ENCODE measurements at regions not wholly inside any gene's neighbourhood (a gene's known extent, or its start where the extent isn't known, plus 50 kb on each side); places are given as distances from the start of the nearest gene placed in this dataset.

- TF ChIP-seq MGA (IDR thresholded peaks at IDR 0.05) (no peak), POLR2AphosphoS2 (IDR thresholded peaks at IDR 0.05; ENCODE audit: low read length) (no peak), RFX1 (IDR thresholded peaks at IDR 0.05) (no peak), SMAD1 (IDR thresholded peaks at IDR 0.05; ENCODE audit: low read depth, low read length, partially characterized antibody) (no peak)
These were observed 490.2 kb downstream of the PRR16 start (continued) for GRCh38 chr5:120954255-120954654.

All from K562 (cell line).